GM18907 (cell line): ENCODE measurements at regions not wholly inside any gene's neighbourhood (a gene's known extent, or its start where the extent isn't known, plus 50 kb on each side); places are given as distances from the start of the nearest gene placed in this dataset.
A peak's percentile ranks its signal among the peaks of the same experiment; 100 is the strongest.

Experiments used
- ATAC-seq: cut with Tn5 transposase; IDR thresholded peaks from one replicate; pipeline ENCODE4 v1.9.1; 2021; ENCODE audit warnings: mild to moderate bottlenecking, moderate library complexity; ENCODE audit not compliant: unreplicated experiment

- ATAC-seq, result no peak
These were observed 154.1 kb upstream of the SOX9 start for GRCh38 chr17:71966459-71967313.

DNA sequence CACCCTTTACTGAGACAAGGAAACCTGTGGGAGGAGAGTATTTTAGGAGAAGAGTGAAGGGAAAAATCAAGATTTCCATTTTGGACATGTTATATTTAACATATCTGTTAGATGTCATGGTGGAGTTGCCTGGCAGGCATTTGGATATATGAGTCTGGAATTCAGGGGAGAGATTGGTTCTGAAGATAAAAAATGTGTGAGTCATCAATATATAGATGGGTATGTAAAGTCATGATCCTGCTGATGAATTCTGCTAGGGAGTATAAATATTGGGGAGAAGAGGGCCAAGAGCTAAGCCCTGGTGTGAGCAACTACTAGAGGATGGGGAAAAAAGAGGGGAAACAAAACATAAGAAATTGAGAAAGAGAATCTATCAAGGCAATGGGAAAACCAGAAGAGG, 151.3 kb upstream of the SOX9 start:
- ATAC-seq, result no peak

GRCh38 chr17:71970312-71970711, 150.5 kb upstream of the SOX9 start:
- ATAC-seq, result peak; percentile 66

- no peak for ATAC-seq
These were observed 146.8 kb upstream of the SOX9 start for GRCh38 chr17:71974051-71974450.

DNA sequence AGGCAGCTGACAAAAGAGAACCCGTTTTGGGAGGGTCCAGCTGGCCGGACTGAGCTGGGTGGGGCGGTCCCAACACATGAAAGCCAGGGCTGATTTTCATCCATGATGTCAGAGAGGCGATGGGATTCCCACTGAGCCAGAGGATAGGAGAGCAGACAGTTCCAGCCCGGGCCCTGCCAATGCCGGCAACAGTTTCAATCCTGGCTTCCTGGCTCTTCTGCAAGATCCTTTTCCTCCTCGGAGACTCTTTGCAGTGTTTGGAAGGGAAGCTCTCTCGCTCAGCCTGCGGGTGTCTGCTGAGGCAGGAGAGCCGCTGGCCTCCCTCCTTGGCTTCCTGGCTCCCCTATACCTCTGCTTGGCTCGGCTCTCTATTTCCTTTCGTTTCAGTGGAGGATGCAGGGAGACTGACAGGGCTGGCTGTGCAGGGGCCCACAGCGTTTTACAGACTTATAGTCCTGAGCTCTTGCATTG, 145.5 kb upstream of the SOX9 start:
- ATAC-seq, result no peak

DNA sequence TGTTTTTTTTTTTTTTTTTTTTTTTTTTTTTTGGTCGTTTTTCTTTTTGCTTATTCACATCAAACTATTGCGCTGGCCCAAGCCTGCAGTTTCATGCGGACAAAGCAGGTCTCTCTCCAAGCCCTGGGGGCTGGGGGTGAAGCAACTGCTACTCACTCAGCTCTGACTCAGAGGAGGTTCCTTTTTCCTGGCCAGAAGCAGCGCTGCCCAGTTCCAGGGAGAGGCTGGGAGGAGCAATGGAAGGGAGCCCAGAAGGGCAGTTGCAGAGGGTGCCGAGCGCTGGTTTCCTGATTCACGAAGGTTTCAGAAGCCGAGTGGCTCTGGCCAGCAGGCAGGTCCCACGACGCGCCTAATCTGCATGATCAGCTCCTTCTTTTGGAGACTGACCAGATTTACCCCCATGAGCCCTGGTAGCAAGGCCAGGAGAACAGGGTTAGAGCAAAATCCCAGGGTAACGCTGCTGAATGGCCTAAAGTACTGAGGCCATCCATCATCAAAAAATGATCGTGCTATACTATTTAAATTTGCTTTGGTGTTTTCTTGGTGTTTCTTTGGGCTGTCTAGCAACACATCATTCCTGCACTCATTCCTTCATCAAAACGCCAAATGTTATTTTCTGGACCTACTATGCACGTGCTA, 144.7 kb upstream of the SOX9 start:
- ATAC-seq, result no peak

- ATAC-seq, result no peak
These were observed 142.4 kb upstream of the SOX9 start for GRCh38 chr17:71978435-71978834.

- no peak for ATAC-seq
These were observed 140.6 kb upstream of the SOX9 start for GRCh38 chr17:71980171-71980570.

DNA sequence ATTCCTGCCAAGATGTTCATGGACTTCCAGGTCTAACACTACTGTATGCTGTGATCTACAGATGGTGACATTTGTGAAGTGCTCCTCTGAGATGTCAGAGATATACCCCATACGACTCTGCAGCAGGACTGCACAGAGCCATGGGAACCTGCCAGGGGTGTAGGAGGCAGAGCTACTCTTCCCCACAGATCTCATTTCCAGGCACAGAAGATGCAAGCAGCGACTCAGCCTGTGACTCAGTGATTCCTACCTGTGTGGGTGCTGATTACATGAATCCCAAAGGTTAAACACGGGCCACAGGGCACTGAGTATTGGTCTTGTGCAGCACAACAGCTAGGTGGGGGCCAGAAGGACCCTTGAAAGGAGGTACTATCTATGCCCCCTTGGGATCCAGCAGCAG, 137.0 kb upstream of the SOX9 start:
- no peak for ATAC-seq

GRCh38 chr17:71985111-71986039, 135.4 kb upstream of the SOX9 start:
- ATAC-seq, result no peak

DNA sequence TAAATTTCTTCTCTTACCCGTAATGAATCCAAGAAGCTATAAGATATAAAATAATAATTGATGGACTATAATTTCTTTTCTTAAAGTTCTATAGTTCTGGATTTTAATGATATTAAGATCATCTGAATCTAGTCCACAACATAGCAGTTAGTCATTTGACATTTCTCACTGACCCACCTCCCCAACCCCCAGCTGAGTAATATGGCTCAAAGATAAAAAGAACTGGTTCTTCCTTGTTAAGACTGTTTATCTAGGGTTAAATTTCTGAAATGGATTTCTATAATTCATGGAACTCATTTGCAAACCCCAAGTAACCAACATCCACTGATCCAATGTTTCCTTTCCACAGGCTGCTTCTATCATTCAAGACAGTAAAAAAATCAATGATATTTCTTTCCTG, 133.9 kb upstream of the SOX9 start:
- ATAC-seq, result no peak

GRCh38 chr17:71987634-71988033, 133.2 kb upstream of the SOX9 start:
- peak; percentile 73 for ATAC-seq

GRCh38 chr17:71989117-71989516, 131.7 kb upstream of the SOX9 start:
- no peak for ATAC-seq

GRCh38 chr17:71993363-71993762, 127.5 kb upstream of the SOX9 start:
- ATAC-seq, result no peak

DNA sequence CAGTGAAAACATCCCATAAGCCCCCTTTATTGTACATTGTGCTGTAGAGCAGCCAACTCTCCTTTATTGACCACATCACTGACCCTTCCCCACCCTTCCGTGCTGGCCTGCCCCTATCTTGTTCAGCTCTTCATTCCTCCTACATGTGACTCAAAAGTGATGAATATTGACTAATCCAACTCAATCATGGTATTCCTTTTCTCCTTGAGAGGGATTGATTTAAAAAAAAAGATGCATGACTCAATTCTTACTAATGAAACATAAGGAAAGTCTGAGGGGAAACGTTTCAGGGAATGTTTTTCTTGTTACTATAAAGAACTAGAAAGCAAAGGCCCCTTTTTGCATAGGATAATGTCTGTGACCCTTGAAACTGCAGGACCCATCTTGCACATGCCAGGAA, 125.2 kb upstream of the SOX9 start:
- ATAC-seq, result no peak

- ATAC-seq, result no peak
These were observed 116.8 kb upstream of the SOX9 start for GRCh38 chr17:72004011-72004427.

GRCh38 chr17:72004611-72005331, 116.0 kb upstream of the SOX9 start:
- peak; percentile 70 for ATAC-seq

- ATAC-seq, result peak; percentile 73
These were observed 115.3 kb upstream of the SOX9 start for GRCh38 chr17:72005332-72006163.

GRCh38 chr17:72008236-72008876, 112.5 kb upstream of the SOX9 start:
- no peak for ATAC-seq
